ENCODE measurements at regions not wholly inside any gene's neighbourhood (a gene's known extent, or its start where the extent isn't known, plus 50 kb on each side); places are given as distances from the start of the nearest gene placed in this dataset.

GRCh38 chr10:29857843-29858701 is 201.3 kb downstream of the JCAD start:
- DNase-seq (ENCODE audit: low spot score): peak; percentile 83

GRCh38 chr10:29856295-29856694 is 203.1 kb downstream of the JCAD start:
- DNase-seq (ENCODE audit: low spot score): no peak

GRCh38 chr10:29853913-29854312 is 205.5 kb downstream of the JCAD start:
- DNase-seq (ENCODE audit: low spot score): no peak

- no peak for DNase-seq (ENCODE audit: low spot score)
Observed at GRCh38 chr10:29851241-29851640, 208.1 kb downstream of the JCAD start.

GRCh38 chr10:29850371-29850770 is 209.0 kb downstream of the JCAD start:
- no peak for DNase-seq (ENCODE audit: low spot score)

- no peak for DNase-seq (ENCODE audit: low spot score)
Observed at GRCh38 chr10:29849886-29850285, 209.5 kb downstream of the JCAD start.

GRCh38 chr10:29849126-29849833 is 210.1 kb downstream of the JCAD start:
- DNase-seq (ENCODE audit: low spot score): peak; percentile 53

GRCh38 chr10:29846881-29847280 is 212.1 kb upstream of the SVIL start:
- no peak for DNase-seq (ENCODE audit: low spot score)

- no peak for DNase-seq (ENCODE audit: low spot score)
Observed at GRCh38 chr10:29845166-29845565, 210.4 kb upstream of the SVIL start.

- no peak for DNase-seq (ENCODE audit: low spot score)
Observed at GRCh38 chr10:29843143-29843542, 208.4 kb upstream of the SVIL start.

GRCh38 chr10:29841724-29842649 is 207.2 kb upstream of the SVIL start:
- peak; percentile 70 for DNase-seq (ENCODE audit: low spot score)

- DNase-seq (ENCODE audit: low spot score): peak; percentile 74
Observed at GRCh38 chr10:29840516-29841276, 205.9 kb upstream of the SVIL start.

- peak; percentile 83 for DNase-seq (ENCODE audit: low spot score)
Observed at GRCh38 chr10:29839826-29840515, 205.2 kb upstream of the SVIL start.

GRCh38 chr10:29838539-29838938 is 203.8 kb upstream of the SVIL start:
- DNase-seq (ENCODE audit: low spot score): no peak

GRCh38 chr10:29837586-29837985 is 202.8 kb upstream of the SVIL start:
- DNase-seq (ENCODE audit: low spot score): no peak

- no peak for DNase-seq (ENCODE audit: low spot score)
Observed at GRCh38 chr10:29836396-29836795, 201.6 kb upstream of the SVIL start.

GRCh38 chr10:29835055-29835454 is 200.3 kb upstream of the SVIL start:
- DNase-seq (ENCODE audit: low spot score): peak; percentile 95

GRCh38 chr10:29830531-29831512 is 196.1 kb upstream of the SVIL start:
- peak; percentile 78 for DNase-seq (ENCODE audit: low spot score)

- no peak for DNase-seq (ENCODE audit: low spot score)
Observed at GRCh38 chr10:29829776-29830175, 195.0 kb upstream of the SVIL start.

All from umbilical cord (tissue), 1 donor.